Esophagus squamous epithelium (tissue), 4 donors: ENCODE measurements at regions not wholly inside any gene's neighbourhood (a gene's known extent, or its start where the extent isn't known, plus 50 kb on each side); places are given as distances from the start of the nearest gene placed in this dataset.

Experiments
- CTCF ChIP-seq, 6 experiments: fragments of 450-650 bp in 4 of 6; fragments of 200-600 bp in 2 of 6; sonication (generic) in 2 of 6; IDR thresholded peaks; one replicate each; pipeline ENCODE4 v1.5.1; 2016 to 2019; ENCODE audit warnings: antibody characterized with exemption in 6 of 6, mild to moderate bottlenecking in 4 of 6, moderate library complexity in 4 of 6
- POLR2A ChIP-seq, 4 donors: fragments of 450-650 bp; IDR thresholded peaks; one replicate each; pipeline ENCODE4 v1.6.1; 2017; ENCODE audit warnings: antibody characterized with exemption in 4 of 4, mild to moderate bottlenecking in 4 of 4, moderate library complexity in 3 of 4

GRCh38 chr7:65798111-65799075 is 74.5 kb upstream of the VKORC1L1 start:
- TF ChIP-seq CTCF (IDR thresholded peaks at IDR 0.05), result no peak
- TF ChIP-seq POLR2A (IDR thresholded peaks at IDR 0.05), result no peak
